ENCODE measurements at regions not wholly inside any gene's neighbourhood (a gene's known extent, or its start where the extent isn't known, plus 50 kb on each side); places are given as distances from the start of the nearest gene placed in this dataset.

GRCh38 chr5:116361171-116361967 lies 213.3 kb downstream of the SEMA6A start (continued):
- TF ChIP-seq NRF1 (IDR thresholded peaks at IDR 0.05; ENCODE audit: low read depth, low read length) (no peak), POU5F1 (IDR thresholded peaks at IDR 0.05; ENCODE audit: low read depth, low read length) (no peak), ATF3 (IDR thresholded peaks at IDR 0.05; ENCODE audit: insufficient read depth, low read depth, low read length) (no peak), RBBP5 (IDR thresholded peaks at IDR 0.05; ENCODE audit: borderline replicate concordance, low read depth, low read length) (peak; percentile 79; the same call in 1 of the 2 replicates), EP300 (IDR thresholded peaks at IDR 0.05; ENCODE audit: borderline replicate concordance in 1 of 2, low read depth in 2 of 2, low read length in 2 of 2) (0 out of 3 replicates have a peak, but pooled peaks of 1 of the 2 experiments have one; percentile 8), SP1 (IDR thresholded peaks at IDR 0.05; ENCODE audit: low read depth, low read length) (no peak), GABPA (IDR thresholded peaks at IDR 0.05; ENCODE audit: borderline replicate concordance, insufficient read depth, low read length) (no peak), TAF7 (optimal IDR thresholded peaks at IDR 0.05; ENCODE audit: borderline replicate concordance, low read depth, low read length) (no peak), RFX5 (IDR thresholded peaks at IDR 0.05; ENCODE audit: borderline replicate concordance, low read depth, low read length) (no peak), EGR1 (IDR thresholded peaks at IDR 0.05; ENCODE audit: borderline replicate concordance, low read depth, low read length) (no peak), SP2 (IDR thresholded peaks at IDR 0.05; ENCODE audit: low read length) (no peak), JUN (IDR thresholded peaks at IDR 0.05; ENCODE audit: low read depth, low read length) (no peak), MAFK (IDR thresholded peaks at IDR 0.05; ENCODE audit: low read depth, low read length) (no peak), HDAC6 (IDR thresholded peaks at IDR 0.05; ENCODE audit: low read depth, low read length) (no peak), CEBPB (IDR thresholded peaks at IDR 0.05; ENCODE audit: low read depth, low read length) (no peak), SIX5 (IDR thresholded peaks at IDR 0.05; ENCODE audit: low read depth, low read length) (no peak), E2F6 (IDR thresholded peaks at IDR 0.05) (peak; percentile 86), SIN3A (conservative IDR thresholded peaks at IDR 0.05 in 1 of 2, IDR thresholded peaks at IDR 0.05 in 1 of 2; ENCODE audit: low read depth in 1 of 2, low read length in 2 of 2) (no peak)
- TF ChIP-seq, protein P1, sequence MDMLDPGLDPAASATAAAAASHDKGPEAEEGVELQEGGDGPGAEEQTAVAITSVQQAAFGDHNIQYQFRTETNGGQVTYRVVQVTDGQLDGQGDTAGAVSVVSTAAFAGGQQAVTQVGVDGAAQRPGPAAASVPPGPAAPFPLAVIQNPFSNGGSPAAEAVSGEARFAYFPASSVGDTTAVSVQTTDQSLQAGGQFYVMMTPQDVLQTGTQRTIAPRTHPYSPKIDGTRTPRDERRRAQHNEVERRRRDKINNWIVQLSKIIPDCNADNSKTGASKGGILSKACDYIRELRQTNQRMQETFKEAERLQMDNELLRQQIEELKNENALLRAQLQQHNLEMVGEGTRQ (IDR thresholded peaks at IDR 0.05; ENCODE audit: low read length), result no peak
- TF ChIP-seq, protein P2, sequence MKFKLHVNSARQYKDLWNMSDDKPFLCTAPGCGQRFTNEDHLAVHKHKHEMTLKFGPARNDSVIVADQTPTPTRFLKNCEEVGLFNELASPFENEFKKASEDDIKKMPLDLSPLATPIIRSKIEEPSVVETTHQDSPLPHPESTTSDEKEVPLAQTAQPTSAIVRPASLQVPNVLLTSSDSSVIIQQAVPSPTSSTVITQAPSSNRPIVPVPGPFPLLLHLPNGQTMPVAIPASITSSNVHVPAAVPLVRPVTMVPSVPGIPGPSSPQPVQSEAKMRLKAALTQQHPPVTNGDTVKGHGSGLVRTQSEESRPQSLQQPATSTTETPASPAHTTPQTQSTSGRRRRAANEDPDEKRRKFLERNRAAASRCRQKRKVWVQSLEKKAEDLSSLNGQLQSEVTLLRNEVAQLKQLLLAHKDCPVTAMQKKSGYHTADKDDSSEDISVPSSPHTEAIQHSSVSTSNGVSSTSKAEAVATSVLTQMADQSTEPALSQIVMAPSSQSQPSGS (IDR thresholded peaks at IDR 0.05; ENCODE audit: low read length), result no peak

Measured in H1 (cell line).